ENCODE measurements at regions not wholly inside any gene's neighbourhood (a gene's known extent, or its start where the extent isn't known, plus 50 kb on each side); places are given as distances from the start of the nearest gene placed in this dataset.

DNA sequence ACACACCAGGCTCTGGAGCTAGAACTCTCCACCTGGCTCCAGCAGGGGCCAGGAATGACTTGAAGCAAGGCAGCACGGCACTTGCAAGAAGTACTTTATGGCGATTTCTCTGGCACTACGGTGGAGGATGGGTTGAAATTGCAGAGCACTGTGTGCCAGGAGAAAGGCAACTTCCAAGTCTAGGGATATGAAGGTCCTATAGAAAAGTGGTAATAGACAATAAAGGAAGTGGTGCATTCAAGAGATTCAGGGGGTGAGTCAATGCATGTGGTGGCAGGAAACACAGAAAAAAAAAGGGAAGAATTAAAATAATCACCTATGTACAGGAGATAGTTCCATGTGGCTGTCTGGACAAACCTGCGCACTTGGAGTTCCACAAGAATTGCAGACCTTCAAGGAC is 240.3 kb upstream of the DYNLRB2 start:
- DNase-seq (ENCODE audit: low spot score), result peak; percentile 16

DNA sequence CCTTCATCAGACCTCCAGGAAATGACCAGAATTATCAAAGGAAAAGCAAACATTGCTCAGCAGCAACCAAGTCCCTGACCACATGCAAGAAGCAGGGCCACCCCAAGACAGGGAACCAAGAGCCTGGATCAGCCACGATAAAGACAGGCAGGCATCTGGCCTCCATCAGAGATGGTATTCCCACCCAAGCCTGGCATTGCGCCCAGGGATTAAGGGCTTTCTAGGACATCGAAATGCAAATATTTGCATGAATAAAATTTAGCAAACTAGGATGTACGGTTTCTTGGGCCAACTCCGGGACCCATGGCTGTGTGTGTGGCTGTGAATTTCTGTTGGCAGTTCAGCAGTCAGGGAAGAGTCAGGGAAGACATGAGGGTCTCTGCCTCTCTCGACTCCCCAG is 241.4 kb upstream of the DYNLRB2 start:
- DNase-seq (ENCODE audit: low spot score), result no peak

DNA sequence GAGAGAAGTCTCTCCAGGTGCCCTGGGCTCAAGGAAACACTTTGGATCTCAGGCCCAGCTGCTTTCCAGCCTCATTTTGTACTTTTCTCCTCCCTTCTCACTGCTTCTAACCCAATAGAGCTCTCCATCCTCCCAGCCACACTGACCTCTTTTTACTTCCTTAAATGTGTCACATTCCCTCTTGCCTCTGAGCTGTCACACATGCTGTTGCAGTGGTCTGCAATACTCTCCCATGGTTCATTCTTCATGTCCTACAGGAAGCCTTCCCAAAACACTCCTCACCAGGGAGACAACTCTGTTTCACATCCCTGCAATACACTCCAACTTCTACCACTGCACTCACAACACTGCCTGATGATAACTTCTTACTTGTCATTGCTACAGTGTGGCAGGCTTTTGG is 242.1 kb upstream of the DYNLRB2 start:
- no peak for DNase-seq (ENCODE audit: low spot score)

- no peak for DNase-seq (ENCODE audit: low spot score)
These were observed 244.8 kb upstream of the DYNLRB2 start for GRCh38 chr16:80296034-80296433.

GRCh38 chr16:80294172-80294571 is 246.6 kb upstream of the DYNLRB2 start:
- no peak for DNase-seq (ENCODE audit: low spot score)

GRCh38 chr16:80288616-80289015 is 252.2 kb upstream of the DYNLRB2 start:
- no peak for DNase-seq (ENCODE audit: low spot score)

DNA sequence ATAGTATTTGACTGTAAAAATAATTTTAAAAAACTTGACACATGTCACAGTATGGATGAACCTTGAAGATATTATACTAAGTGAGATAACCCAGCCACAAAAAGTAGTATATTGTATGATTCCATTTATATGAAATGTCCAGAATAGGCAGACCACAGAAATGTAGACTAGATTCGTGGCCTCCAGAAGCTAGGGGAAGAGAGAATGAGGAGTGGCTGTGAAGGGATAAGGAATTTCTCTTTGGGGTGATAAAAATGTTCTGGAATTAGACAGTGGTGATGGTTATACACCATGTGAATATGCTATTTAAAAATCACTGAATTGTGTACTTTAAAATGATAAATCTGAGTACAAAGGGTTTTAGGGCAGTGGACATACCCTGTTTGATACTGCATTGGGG is 253.1 kb upstream of the DYNLRB2 start:
- DNase-seq (ENCODE audit: low spot score), result no peak

DNA sequence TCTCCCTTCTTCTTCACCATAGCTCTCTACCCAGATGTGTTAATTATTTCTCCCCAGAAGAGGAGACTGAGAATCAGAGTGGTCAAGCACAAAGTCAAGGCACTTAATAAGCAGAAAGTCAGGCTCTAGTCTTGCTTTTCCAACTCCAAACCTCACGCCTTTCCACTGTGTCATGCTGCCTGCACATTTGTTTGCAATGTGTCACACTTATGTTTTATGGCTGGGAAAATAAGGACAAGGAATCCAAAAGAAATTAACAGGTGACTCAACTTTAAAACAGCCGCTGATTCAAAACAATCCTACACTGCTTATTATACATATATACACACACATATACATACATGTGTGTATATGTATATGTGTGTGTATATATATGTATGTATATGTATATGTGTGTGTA is 255.7 kb upstream of the DYNLRB2 start:
- peak; percentile 30 for DNase-seq (ENCODE audit: low spot score)

GRCh38 chr16:80283466-80284392 is 257.1 kb upstream of the DYNLRB2 start:
- DNase-seq (ENCODE audit: low spot score), result no peak

GRCh38 chr16:80280557-80280956 is 260.2 kb upstream of the DYNLRB2 start:
- no peak for DNase-seq (ENCODE audit: low spot score)

DNA sequence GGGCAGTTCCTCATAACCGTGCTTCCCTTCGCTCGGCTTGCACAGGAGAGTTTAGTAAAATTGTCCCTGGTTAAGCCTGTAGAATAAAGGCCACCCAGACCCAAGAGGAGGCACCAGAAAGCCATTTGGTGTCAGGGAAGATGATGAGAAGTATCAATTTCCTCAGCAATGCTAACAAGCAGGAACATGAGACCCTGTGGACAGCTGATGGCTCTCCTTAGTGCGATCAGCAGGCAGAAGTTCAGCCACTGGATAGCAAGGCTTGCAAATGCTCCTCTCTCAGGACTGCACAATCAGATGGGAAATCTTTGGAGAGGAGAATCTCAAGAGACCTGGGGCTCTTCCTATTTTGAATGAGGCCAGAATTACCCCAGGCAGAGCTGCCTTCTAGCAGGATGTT is 261.1 kb upstream of the DYNLRB2 start:
- no peak for DNase-seq (ENCODE audit: low spot score)

- DNase-seq (ENCODE audit: low spot score), result no peak
These were observed 263.6 kb upstream of the DYNLRB2 start for GRCh38 chr16:80277182-80277581.

- DNase-seq (ENCODE audit: low spot score), result peak; percentile 55
These were observed 266.1 kb upstream of the DYNLRB2 start for GRCh38 chr16:80274576-80275191.

GRCh38 chr16:80273635-80274538 is 266.9 kb upstream of the DYNLRB2 start:
- peak; percentile 15 for DNase-seq (ENCODE audit: low spot score)

- DNase-seq (ENCODE audit: low spot score), result peak; percentile 51
These were observed 275.0 kb upstream of the DYNLRB2 start for GRCh38 chr16:80265624-80266306.

- DNase-seq (ENCODE audit: low spot score), result no peak
These were observed 276.7 kb upstream of the DYNLRB2 start for GRCh38 chr16:80263848-80264694.

- no peak for DNase-seq (ENCODE audit: low spot score)
These were observed 277.5 kb upstream of the DYNLRB2 start for GRCh38 chr16:80263181-80263823.

DNA sequence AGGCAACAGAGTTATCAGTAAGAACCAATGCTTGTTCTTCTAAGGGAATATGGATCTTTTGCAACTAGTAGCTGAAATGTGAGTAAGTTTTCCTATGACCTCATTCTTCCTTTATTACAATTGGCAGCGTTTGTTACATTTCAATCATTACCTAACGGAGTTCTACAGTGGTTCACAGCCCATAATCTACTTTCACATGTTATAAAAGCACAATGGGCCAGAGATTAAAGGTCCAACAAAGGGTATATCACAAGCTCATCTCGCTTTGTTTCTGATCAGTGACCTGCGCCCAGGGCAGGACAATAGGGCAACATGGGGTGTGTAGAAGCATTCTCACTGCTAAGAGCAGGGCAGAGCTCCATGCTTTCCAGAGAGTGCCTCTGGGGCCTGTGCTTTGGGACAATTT is 279.9 kb upstream of the DYNLRB2 start:
- no peak for DNase-seq (ENCODE audit: low spot score)

DNA sequence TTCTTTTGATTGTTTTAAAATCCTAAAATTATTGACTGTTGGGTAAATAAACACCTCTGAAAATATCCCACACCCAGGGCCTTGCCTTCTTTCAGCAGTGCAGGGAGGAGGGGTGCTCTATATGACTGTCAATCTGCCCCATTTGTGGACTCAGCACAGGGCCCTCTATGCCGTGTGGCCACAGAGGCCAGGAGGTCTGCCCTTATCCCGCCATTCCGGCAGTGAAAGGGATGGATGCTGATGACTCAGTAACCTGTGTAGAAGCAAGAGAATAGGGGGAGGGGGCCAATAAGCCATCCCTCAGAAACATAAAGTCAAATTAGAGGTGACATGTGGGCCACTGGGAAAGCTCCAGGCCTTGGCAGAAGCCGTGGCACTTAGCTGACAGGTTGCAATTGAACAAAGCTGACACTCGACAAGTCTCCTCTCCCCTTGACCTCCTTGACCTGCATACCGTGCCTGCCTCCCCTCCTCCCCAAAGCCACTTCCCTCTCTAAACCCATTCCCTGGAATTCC is 281.4 kb upstream of the DYNLRB2 start:
- DNase-seq (ENCODE audit: low spot score), result no peak

- no peak for DNase-seq (ENCODE audit: low spot score)
These were observed 282.4 kb upstream of the DYNLRB2 start for GRCh38 chr16:80258407-80258806.
